H1 (cell line): ENCODE measurements at regions not wholly inside any gene's neighbourhood (a gene's known extent, or its start where the extent isn't known, plus 50 kb on each side); places are given as distances from the start of the nearest gene placed in this dataset.

Experiments used
- CTCF ChIA-PET: fragments of 300-600 bp; sonication (Branson Sonifier 250); formaldehyde crosslinking; loops from one replicate; lab custom pipeline; 2021; ENCODE audit not compliant: partially characterized antibody; lab: Charles Lee
- POLR2A ChIA-PET: fragments of 300-600 bp; sonication (Branson Sonifier 250); formaldehyde crosslinking; loops from one replicate; lab custom pipeline; 2021; ENCODE audit warnings: inconsistent platforms; ENCODE audit not compliant: partially characterized antibody; lab: Charles Lee
- DNase-seq, 2 experiments: peaks; one replicate each; pipeline versions ENCODE4 v3.0.0 to v3.0.0-alpha.2; 2010 to 2022; ENCODE audit warnings: low spot score in 2 of 2, low read depth in 1 of 2, mixed read lengths in 1 of 2
- FAIRE-seq: peaks from 2 replicates; lab custom pipeline; 2011; peaks lifted over from hg19 to GRCh38; lab: Jason Lieb, UNC
- H2AFZ ChIP-seq: 2 replicates; pipeline ENCODE4 v1.8.1; 2012; ENCODE audit warnings: low read length, inconsistent platforms
- H2AK5ac ChIP-seq: 2 replicates; pipeline ENCODE4 v1.6.1; 2013; ENCODE audit warnings: low read depth, low read length
- H2BK120ac ChIP-seq: replicated peaks from 2 replicates; pipeline ENCODE3; 2013; ENCODE audit warnings: low read depth, low read length, inconsistent platforms
- H2BK12ac ChIP-seq: 2 replicates; pipeline ENCODE4 v1.6.1; 2013; ENCODE audit warnings: low read depth, low read length
- H2BK15ac ChIP-seq: 2 replicates; pipeline ENCODE4 v1.6.1; 2013; ENCODE audit warnings: low read length
- H2BK20ac ChIP-seq: 2 replicates; pipeline ENCODE4 v1.6.1; 2013; ENCODE audit warnings: low read length
- H2BK5ac ChIP-seq: 2 replicates; pipeline ENCODE4 v1.6.1; 2013; ENCODE audit warnings: low read depth, low read length
- H3K14ac ChIP-seq: 2 replicates; pipeline ENCODE4 v1.6.1; 2013; ENCODE audit warnings: inconsistent platforms; ENCODE audit not compliant: insufficient read length
- H3K18ac ChIP-seq: 2 replicates; pipeline ENCODE4 v1.6.1; 2013; ENCODE audit warnings: low read length; ENCODE audit errors: extremely low read depth
- H3K23ac ChIP-seq: 2 replicates; pipeline ENCODE4 v1.6.1; 2013; ENCODE audit warnings: inconsistent platforms; ENCODE audit not compliant: insufficient read length
- H3K23me2 ChIP-seq: 2 replicates; pipeline ENCODE4 v1.6.1; 2013; ENCODE audit warnings: low read depth, low read length
- H3K27ac ChIP-seq: 2 replicates; pipeline ENCODE4 v1.6.1; 2011; ENCODE audit warnings: low read depth, low read length, inconsistent platforms
- H3K27me3 ChIP-seq, 4 experiments: replicated peaks in 1 of 4; 1 replicate in 1 of 4; 2 replicates in 3 of 4; pipeline versions ENCODE4 v1.6.1 to v1.8.1; 2011 to 2013; ENCODE audit warnings: low read length in 3 of 4, mild to moderate bottlenecking in 3 of 4, inconsistent platforms in 2 of 4, mixed read lengths in 2 of 4, moderate library complexity in 1 of 4; ENCODE audit not compliant: control insufficient read depth in 3 of 4, insufficient read depth in 3 of 4; ENCODE audit errors: extremely low read depth in 1 of 4
- H3K36me3 ChIP-seq, 4 experiments: 2 replicates each; pipeline versions ENCODE4 v1.6.1 to v1.8.1; 2011 to 2013; ENCODE audit warnings: mild to moderate bottlenecking in 4 of 4, low read length in 3 of 4, moderate library complexity in 2 of 4, control low read depth in 1 of 4, inconsistent platforms in 1 of 4; ENCODE audit not compliant: insufficient read depth in 4 of 4, control insufficient read depth in 2 of 4
- H3K4ac ChIP-seq: replicated peaks from 2 replicates; pipeline ENCODE3; 2013; ENCODE audit warnings: low read length, low read depth, mixed read lengths, inconsistent platforms; ENCODE audit not compliant: insufficient read length
- H3K4me1 ChIP-seq, 4 experiments: replicated peaks in 1 of 4; 1 replicate in 1 of 4; 2 replicates in 3 of 4; pipeline versions ENCODE4 v1.6.1 to v1.8.1; 2011 to 2013; ENCODE audit warnings: low read length in 3 of 4, inconsistent platforms in 2 of 4, mixed read lengths in 1 of 4; ENCODE audit not compliant: insufficient read depth in 4 of 4, control insufficient read depth in 3 of 4
- H3K4me2 ChIP-seq, 2 experiments: 2 replicates each; pipeline versions ENCODE4 v1.6.1 to v1.8.1; 2011 to 2013; ENCODE audit warnings: low read depth in 2 of 2, low read length in 2 of 2, control low read depth in 1 of 2, inconsistent platforms in 1 of 2, mild to moderate bottlenecking in 1 of 2; ENCODE audit not compliant: insufficient read depth in 1 of 2
- H3K4me3 ChIP-seq, 4 experiments: fragments of 200-600, 300-600 bp in 1 of 4; sonication (generic), shearing (Covaris generic), sonication (Bioruptor Twin) in 1 of 4; 2 replicates each; pipeline versions ENCODE4 v1.5.1 to v1.8.1; 2011 to 2016; ENCODE audit warnings: low read length in 4 of 4, low read depth in 3 of 4, control low read depth in 2 of 4, inconsistent platforms in 2 of 4, mild to moderate bottlenecking in 2 of 4, mixed read lengths in 1 of 4, moderate library complexity in 1 of 4; ENCODE audit not compliant: insufficient read depth in 2 of 4; ENCODE audit errors: extremely low read depth in 1 of 4
- H3K56ac ChIP-seq: replicated peaks from 2 replicates; pipeline ENCODE3; 2013; ENCODE audit warnings: low read depth, mild to moderate bottlenecking, mixed read lengths, low read length, inconsistent platforms; ENCODE audit not compliant: insufficient read length
- H3K79me1 ChIP-seq: 2 replicates; pipeline ENCODE4 v1.6.1; 2013; ENCODE audit warnings: low read depth, low read length, control low read depth
- H3K79me2 ChIP-seq, 2 experiments: 2 replicates each; pipeline versions ENCODE4 v1.6.1 to v1.8.1; 2012 to 2013; ENCODE audit warnings: low read length in 2 of 2, mild to moderate bottlenecking in 2 of 2, inconsistent platforms in 1 of 2; ENCODE audit not compliant: insufficient read depth in 2 of 2, control insufficient read depth in 1 of 2
- H3K9ac ChIP-seq, 4 experiments: replicated peaks in 1 of 4; 1 replicate in 1 of 4; 2 replicates in 3 of 4; pipeline versions ENCODE4 v1.6.1 to v1.8.1; 2011 to 2013; ENCODE audit warnings: low read depth in 3 of 4, low read length in 3 of 4, control low read depth in 2 of 4, mild to moderate bottlenecking in 2 of 4, moderate library complexity in 2 of 4, inconsistent platforms in 1 of 4; ENCODE audit errors: extremely low read depth in 1 of 4
- H3K9me3 ChIP-seq, 2 experiments: 2 replicates each; pipeline versions ENCODE4 v1.6.1 to v1.8.1; 2012 to 2013; ENCODE audit warnings: mild to moderate bottlenecking in 2 of 2, moderate library complexity in 2 of 2, control low read depth in 1 of 2, inconsistent platforms in 1 of 2, low read depth in 1 of 2, low read length in 1 of 2, mixed read lengths in 1 of 2; ENCODE audit not compliant: insufficient read depth in 2 of 2
- H4K20me1 ChIP-seq, 2 experiments: replicated peaks in 1 of 2; 2 replicates each; pipeline versions ENCODE3 to v1.8.1; 2011 to 2013; ENCODE audit warnings: inconsistent platforms in 2 of 2, low read length in 2 of 2, mild to moderate bottlenecking in 1 of 2; ENCODE audit not compliant: insufficient read depth in 2 of 2, control insufficient read depth in 1 of 2
- H4K5ac ChIP-seq: 2 replicates; pipeline ENCODE4 v1.6.1; 2013; ENCODE audit warnings: low read length, low read depth, mixed read lengths, inconsistent platforms; ENCODE audit not compliant: insufficient read length
- H4K8ac ChIP-seq: 2 replicates; pipeline ENCODE4 v1.8.0; 2013; ENCODE audit warnings: mild to moderate bottlenecking, moderate library complexity, low read length, inconsistent platforms; ENCODE audit not compliant: insufficient read depth; ENCODE audit errors: extremely low read depth
- H4K91ac ChIP-seq: replicated peaks from 2 replicates; pipeline ENCODE3; 2013; ENCODE audit warnings: low read length, mixed read lengths, inconsistent platforms; ENCODE audit not compliant: insufficient read length
- SRF ChIP-seq: IDR thresholded peaks from 2 replicates; pipeline ENCODE4 v1.6.1; 2011; ENCODE audit warnings: mild to moderate bottlenecking, low read depth, low read length, moderate library complexity
- whole genome bisulfite sequencing, 2 experiments: shearing (Covaris generic) in 1 of 2; methylation state at CpG; one replicate each; pipeline versions ENCODE4 v1.1.6 to v1.1.7; 2013 to 2015; ENCODE audit warnings: low lambda C conversion rate in 2 of 2, mixed read lengths in 2 of 2, inconsistent platforms in 1 of 2, low coverage in 1 of 2, missing lambda C conversion rate in 1 of 2; ENCODE audit not compliant: insufficient replicate concordance in 2 of 2, insufficient coverage in 1 of 2, insufficient read length in 1 of 2; ENCODE audit errors: extremely low coverage in 1 of 2, missing lambda C conversion rate in 1 of 2; 5-methylcytosine and 5-hydroxymethylcytosine counted together

DNA sequence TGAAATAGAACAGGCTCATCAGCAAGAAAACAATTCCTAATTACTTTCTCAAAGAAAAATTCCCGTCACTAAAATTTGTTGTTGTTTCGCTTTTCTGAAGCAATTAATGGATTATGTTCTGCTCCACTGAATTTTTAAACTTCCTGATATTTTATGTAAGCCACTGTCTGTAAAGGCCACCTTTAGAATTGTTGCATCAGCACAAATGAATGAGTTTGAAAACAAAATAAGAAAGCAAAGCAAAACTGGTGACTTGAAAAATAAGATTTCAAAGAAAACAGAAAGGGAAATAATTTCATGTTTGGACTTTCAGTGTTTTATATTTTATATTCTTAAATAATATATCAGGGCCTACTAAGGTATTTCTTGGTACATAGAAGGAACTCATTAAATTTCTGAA is 636.3 kb upstream of the TYRP1 start:
- no peak overlapping the region for H3K56ac ChIP-seq
- peaks cover 0 to 7% (median 2%) of the 10 kb centered on the region in 4 experiments; a peak in 3 of 7 replicates for H3K4me1 ChIP-seq
- no peaks in the 10 kb centered on the region for H4K20me1 ChIP-seq
- no peak for DNase-seq
- no peak overlapping the region for H2BK12ac ChIP-seq
- CTCF ChIA-PET: no interaction called here
- no peaks in the 10 kb centered on the region for H3K79me1 ChIP-seq
- no peak overlapping the region for H2BK120ac ChIP-seq
- no peaks in the 10 kb centered on the region; the same call in 1 of the 2 replicates for H3K23me2 ChIP-seq
- H3K9me3 ChIP-seq: no peaks in the 10 kb centered on the region
- no peak overlapping the region for H3K14ac ChIP-seq
- 97% methylated on average over 2 of the region's 2 CpGs; no CpG with 5 or more reads in 1 of the 2 experiments for WGBS, 2 experiments
- H3K9ac ChIP-seq: no peak overlapping the region
- H4K91ac ChIP-seq: no peak overlapping the region
- no peak overlapping the region for H2BK15ac ChIP-seq
- H3K36me3 ChIP-seq: no peaks in the 10 kb centered on the region
- no peak overlapping the region for H3K4me3 ChIP-seq
- no peak overlapping the region for H4K5ac ChIP-seq
- no peaks in the 10 kb centered on the region for H3K79me2 ChIP-seq
- no peaks in the 10 kb centered on the region for H3K27me3 ChIP-seq
- no peak overlapping the region for H2BK5ac ChIP-seq
- no peak overlapping the region for H2AFZ ChIP-seq
- H2BK20ac ChIP-seq: no peak overlapping the region
- POLR2A ChIA-PET: no interaction called here
- no peak overlapping the region for H3K27ac ChIP-seq
- H3K4me2 ChIP-seq: no peak overlapping the region
- FAIRE-seq: no peak
- H3K23ac ChIP-seq: no peak overlapping the region
- H3K18ac ChIP-seq: no peak overlapping the region
- H3K4ac ChIP-seq: no peak overlapping the region
- no peak for TF ChIP-seq SRF
- no peak overlapping the region for H4K8ac ChIP-seq
- H2AK5ac ChIP-seq: no peak overlapping the region
